ENCODE measurements at regions not wholly inside any gene's neighbourhood (a gene's known extent, or its start where the extent isn't known, plus 50 kb on each side); places are given as distances from the start of the nearest gene placed in this dataset.

GRCh38 chr22:47620391-47620790 is 857.9 kb downstream of the TBC1D22A start:
- TF ChIP-seq CTCF (IDR thresholded peaks at IDR 0.05) (no peak), POLR2AphosphoS5 (IDR thresholded peaks at IDR 0.05; ENCODE audit: low read depth, low read length) (no peak), REST (IDR thresholded peaks at IDR 0.05; ENCODE audit: insufficient read depth in 1 of 2, low read depth in 2 of 2, low read length in 1 of 2) (no peak), SIN3A (IDR thresholded peaks at IDR 0.05; ENCODE audit: borderline replicate concordance, insufficient read depth, low read depth, low read length) (no peak), TCF7L2 (IDR thresholded peaks at IDR 0.05; ENCODE audit: low read depth, low read length) (no peak)

All from Panc1 (cell line).